NB4 (cell line): ENCODE measurements at regions not wholly inside any gene's neighbourhood (a gene's known extent, or its start where the extent isn't known, plus 50 kb on each side); places are given as distances from the start of the nearest gene placed in this dataset.

Experiments
- DNase-seq: peaks from one replicate; pipeline ENCODE4 v3.0.0; 2010; ENCODE audit warnings: low read depth
- H3K4me3 ChIP-seq: one replicate; pipeline ENCODE4 v1.5.1; 2011; ENCODE audit warnings: mild to moderate bottlenecking, low read depth, low read length, moderate library complexity
- MAX ChIP-seq: IDR thresholded peaks from 2 replicates; pipeline ENCODE4 v1.6.1; 2011; ENCODE audit warnings: low read depth, low read length
- MYC ChIP-seq: IDR thresholded peaks from 2 replicates; pipeline ENCODE4 v1.6.1; 2011; ENCODE audit warnings: low read depth, low read length
- POLR2A ChIP-seq: IDR thresholded peaks from 2 replicates; pipeline ENCODE4 v1.6.1; 2011; ENCODE audit warnings: mild to moderate bottlenecking; ENCODE audit not compliant: insufficient read length; ENCODE audit errors: extremely low read depth
- TF ChIP-seq, protein P1 (sequence below): IDR thresholded peaks from one replicate; pipeline ENCODE4 v1.5.1; 2012; ENCODE audit warnings: low read depth, low read length

DNA sequence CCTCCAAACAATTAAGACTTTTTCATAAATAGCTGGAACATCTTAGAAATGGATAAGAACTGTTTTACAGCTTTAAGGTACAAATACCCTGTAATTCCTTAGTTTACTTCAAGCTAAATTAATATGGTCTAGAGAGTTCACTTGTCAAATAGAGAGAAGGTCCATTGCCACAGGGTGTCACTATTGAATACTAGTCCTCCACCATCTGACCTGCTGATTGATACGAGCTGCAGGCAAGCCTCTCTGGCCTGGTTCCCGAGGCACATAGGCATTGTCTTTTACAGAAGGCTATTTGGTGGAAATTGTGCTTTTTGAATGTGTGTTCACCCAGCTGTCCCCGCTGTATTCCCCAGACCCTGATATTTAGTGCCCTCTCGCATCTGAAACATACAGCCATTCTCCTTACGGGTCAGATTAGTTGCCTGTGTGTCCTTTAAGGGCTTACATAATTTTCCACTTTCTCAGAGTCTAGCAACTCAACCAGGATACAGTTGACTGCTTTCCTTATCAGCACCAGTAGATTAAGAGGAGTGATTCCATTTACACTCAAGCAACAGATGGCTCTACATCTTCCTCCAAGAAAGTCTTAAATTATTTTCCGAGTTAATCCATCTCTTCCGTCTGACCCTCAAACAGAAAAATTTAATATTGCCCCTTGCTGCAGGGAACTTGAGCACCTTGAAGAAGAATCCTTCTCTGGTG, 788.8 kb upstream of the FAT3 start:
- TF ChIP-seq, protein P1, sequence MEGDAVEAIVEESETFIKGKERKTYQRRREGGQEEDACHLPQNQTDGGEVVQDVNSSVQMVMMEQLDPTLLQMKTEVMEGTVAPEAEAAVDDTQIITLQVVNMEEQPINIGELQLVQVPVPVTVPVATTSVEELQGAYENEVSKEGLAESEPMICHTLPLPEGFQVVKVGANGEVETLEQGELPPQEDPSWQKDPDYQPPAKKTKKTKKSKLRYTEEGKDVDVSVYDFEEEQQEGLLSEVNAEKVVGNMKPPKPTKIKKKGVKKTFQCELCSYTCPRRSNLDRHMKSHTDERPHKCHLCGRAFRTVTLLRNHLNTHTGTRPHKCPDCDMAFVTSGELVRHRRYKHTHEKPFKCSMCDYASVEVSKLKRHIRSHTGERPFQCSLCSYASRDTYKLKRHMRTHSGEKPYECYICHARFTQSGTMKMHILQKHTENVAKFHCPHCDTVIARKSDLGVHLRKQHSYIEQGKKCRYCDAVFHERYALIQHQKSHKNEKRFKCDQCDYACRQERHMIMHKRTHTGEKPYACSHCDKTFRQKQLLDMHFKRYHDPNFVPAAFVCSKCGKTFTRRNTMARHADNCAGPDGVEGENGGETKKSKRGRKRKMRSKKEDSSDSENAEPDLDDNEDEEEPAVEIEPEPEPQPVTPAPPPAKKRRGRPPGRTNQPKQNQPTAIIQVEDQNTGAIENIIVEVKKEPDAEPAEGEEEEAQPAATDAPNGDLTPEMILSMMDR = no peak
- TF ChIP-seq POLR2A = no peak
- TF ChIP-seq MAX = no peak
- DNase-seq = peak; percentile 16
- H3K4me3 ChIP-seq = no peak overlapping the region

DNA sequence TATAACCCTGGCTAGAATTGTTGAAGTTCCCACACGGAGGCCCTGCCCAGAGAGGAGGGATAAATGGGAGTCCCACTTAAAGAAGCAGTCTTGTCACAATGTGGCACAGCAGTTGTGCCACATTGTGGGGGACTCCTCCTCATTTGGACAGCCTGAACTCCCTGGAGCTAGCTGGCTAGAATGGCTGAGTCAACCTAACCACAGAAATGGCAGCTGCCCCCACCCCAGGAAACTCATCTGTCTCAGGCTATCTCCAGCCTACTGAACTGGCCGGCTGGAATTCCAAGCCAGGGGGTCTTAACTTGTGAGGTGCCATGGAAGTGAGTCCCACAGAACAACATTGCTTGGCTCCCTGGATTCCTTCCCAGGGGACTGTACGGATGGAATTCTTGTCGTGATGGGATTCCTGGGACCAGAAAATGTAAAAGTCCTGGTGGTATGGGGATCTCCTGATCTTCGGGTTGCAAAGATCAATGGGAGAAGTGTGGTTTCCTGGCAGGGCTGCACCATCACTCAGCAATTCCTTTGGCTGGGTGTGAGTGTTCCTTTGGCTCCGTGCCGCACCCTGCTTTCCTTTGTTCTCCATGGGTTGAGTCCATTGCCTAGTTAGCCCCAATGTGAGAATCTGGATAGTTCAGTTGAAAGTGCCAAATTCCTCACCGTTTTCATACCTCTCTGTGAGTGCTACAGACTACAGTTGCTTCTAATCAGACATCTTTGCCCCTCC, 791.2 kb upstream of the FAT3 start:
- H3K4me3 ChIP-seq = no peak overlapping the region
- TF ChIP-seq POLR2A (no peak), MAX (no peak)
- TF ChIP-seq, protein P1 = no peak
- peak; percentile 5 for DNase-seq

GRCh38 chr11:91421641-91422040, 803.0 kb upstream of the FAT3 start:
- no peak overlapping the region for H3K4me3 ChIP-seq
- no peak for DNase-seq
- TF ChIP-seq POLR2A (no peak), MYC (no peak), MAX (no peak)
- TF ChIP-seq, protein P1 = no peak

DNA sequence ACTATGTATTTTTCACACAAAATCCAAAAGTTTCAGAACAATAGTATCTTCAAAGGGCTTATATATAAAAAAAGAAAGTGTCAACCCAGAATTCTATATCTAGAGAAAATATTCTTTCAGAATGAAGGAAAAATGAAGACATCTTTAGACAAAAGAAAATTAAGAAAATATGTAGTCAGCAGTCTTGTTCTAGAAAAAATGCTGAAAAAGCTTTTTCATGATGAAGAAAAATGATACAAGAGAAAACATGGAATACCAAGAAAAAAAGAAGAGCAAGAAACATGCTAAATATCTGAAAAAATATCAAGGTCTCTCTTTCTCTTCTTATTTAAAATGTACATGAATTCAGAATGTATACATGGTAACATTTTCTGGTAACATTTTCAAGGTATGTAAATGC, 816.8 kb upstream of the FAT3 start:
- no peak overlapping the region for H3K4me3 ChIP-seq
- TF ChIP-seq MYC = no peak
- no peak for TF ChIP-seq POLR2A
- TF ChIP-seq MAX = no peak
- TF ChIP-seq, protein P1 = no peak
- DNase-seq = no peak

GRCh38 chr11:91406009-91406408, 818.6 kb upstream of the FAT3 start:
- no peak for TF ChIP-seq MAX
- no peak for TF ChIP-seq POLR2A
- no peak for TF ChIP-seq MYC
- TF ChIP-seq, protein P1 = no peak
- no peak for DNase-seq
- no peak overlapping the region for H3K4me3 ChIP-seq
